ENCODE measurements at regions not wholly inside any gene's neighbourhood (a gene's known extent, or its start where the extent isn't known, plus 50 kb on each side); places are given as distances from the start of the nearest gene placed in this dataset.

GRCh38 chr4:12595986-12596385 lies 888.2 kb downstream of the RAB28 start:
- no peak for DNase-seq

GRCh38 chr4:12595489-12595888 lies 888.7 kb downstream of the RAB28 start:
- H3K27me3 ChIP-seq (replicated peaks; ENCODE audit: insufficient read depth, low read length), result no peaks in the 10 kb centered on the region
- H3K79me2 ChIP-seq (ENCODE audit: low read length), result no peaks in the 10 kb centered on the region
- H3K4me3 ChIP-seq (ENCODE audit: low read length), result no peak overlapping the region
- H3F3A ChIP-seq (ENCODE audit: insufficient read depth, low read length), result no peaks in the 10 kb centered on the region
- no peak overlapping the region for H3K27ac ChIP-seq (ENCODE audit: low read length)
- no peaks in the 10 kb centered on the region for H3K4me1 ChIP-seq (ENCODE audit: low read length)
- no peaks in the 10 kb centered on the region for H3K36me3 ChIP-seq (replicated peaks; ENCODE audit: insufficient read depth, low read length)
- no peak overlapping the region for H2AFZ ChIP-seq (ENCODE audit: low read length)
- H3K9ac ChIP-seq (ENCODE audit: low read length), result no peak overlapping the region
- H4K20me1 ChIP-seq (ENCODE audit: insufficient read depth, low read length), result no peaks in the 10 kb centered on the region
- TF ChIP-seq EZH2 (optimal IDR thresholded peaks at IDR 0.05; ENCODE audit: low read depth, low read length) (no peak), CTCF (IDR thresholded peaks at IDR 0.05; ENCODE audit: low read length) (no peak), EZH2phosphoT487 (IDR thresholded peaks at IDR 0.05; ENCODE audit: low read length) (no peak)
- no peak for DNase-seq
- no peaks in the 10 kb centered on the region for H3K9me2 ChIP-seq (replicated peaks; ENCODE audit: insufficient read depth, low read length)
- H3K9me3 ChIP-seq (replicated peaks; ENCODE audit: insufficient read depth, low read length), result no peaks in the 10 kb centered on the region
- H3K4me2 ChIP-seq (ENCODE audit: low read depth, low read length), result no peak overlapping the region

More at GRCh38 chr4:12595986-12596385, 888.2 kb downstream of the RAB28 start:
- no peaks in the 10 kb centered on the region for H3F3A ChIP-seq (ENCODE audit: insufficient read depth, low read length)
- H3K9ac ChIP-seq (ENCODE audit: low read length), result no peak overlapping the region
- no peaks in the 10 kb centered on the region for H3K9me2 ChIP-seq (replicated peaks; ENCODE audit: insufficient read depth, low read length)
- no peaks in the 10 kb centered on the region for H3K36me3 ChIP-seq (replicated peaks; ENCODE audit: insufficient read depth, low read length)
- H3K27ac ChIP-seq (ENCODE audit: low read length), result no peak overlapping the region
- no peaks in the 10 kb centered on the region for H3K79me2 ChIP-seq (ENCODE audit: low read length)
- no peak overlapping the region for H3K4me2 ChIP-seq (ENCODE audit: low read depth, low read length)
- H3K9me3 ChIP-seq (replicated peaks; ENCODE audit: insufficient read depth, low read length), result no peaks in the 10 kb centered on the region
- no peaks in the 10 kb centered on the region for H3K4me1 ChIP-seq (ENCODE audit: low read length)
- H2AFZ ChIP-seq (ENCODE audit: low read length), result no peak overlapping the region
- H3K27me3 ChIP-seq (replicated peaks; ENCODE audit: insufficient read depth, low read length), result no peaks in the 10 kb centered on the region
- TF ChIP-seq EZH2phosphoT487 (IDR thresholded peaks at IDR 0.05; ENCODE audit: low read length), result no peak
- peak; percentile 29 for TF ChIP-seq CTCF (IDR thresholded peaks at IDR 0.05; ENCODE audit: low read length)
- no peak overlapping the region for H3K4me3 ChIP-seq (ENCODE audit: low read length)
- no peaks in the 10 kb centered on the region for H4K20me1 ChIP-seq (ENCODE audit: insufficient read depth, low read length)

- H2AFZ ChIP-seq (ENCODE audit: low read length), result no peak overlapping the region
- no peaks in the 10 kb centered on the region for H3F3A ChIP-seq (ENCODE audit: insufficient read depth, low read length)
- H3K4me1 ChIP-seq (ENCODE audit: low read length), result no peaks in the 10 kb centered on the region
- H3K4me2 ChIP-seq (ENCODE audit: low read depth, low read length), result no peak overlapping the region
- H3K4me3 ChIP-seq (ENCODE audit: low read length), result no peak overlapping the region
- no peak overlapping the region for H3K9ac ChIP-seq (ENCODE audit: low read length)
- DNase-seq, result no peak
- no peaks in the 10 kb centered on the region for H4K20me1 ChIP-seq (ENCODE audit: insufficient read depth, low read length)
- no peaks in the 10 kb centered on the region for H3K79me2 ChIP-seq (ENCODE audit: low read length)
- H3K9me2 ChIP-seq (replicated peaks; ENCODE audit: insufficient read depth, low read length), result no peaks in the 10 kb centered on the region
- H3K27me3 ChIP-seq (replicated peaks; ENCODE audit: insufficient read depth, low read length), result no peaks in the 10 kb centered on the region
- H3K36me3 ChIP-seq (replicated peaks; ENCODE audit: insufficient read depth, low read length), result no peaks in the 10 kb centered on the region
- TF ChIP-seq EZH2 (optimal IDR thresholded peaks at IDR 0.05; ENCODE audit: low read depth, low read length) (no peak), CTCF (IDR thresholded peaks at IDR 0.05; ENCODE audit: low read length) (no peak), EZH2phosphoT487 (IDR thresholded peaks at IDR 0.05; ENCODE audit: low read length) (no peak)
- no peak overlapping the region for H3K27ac ChIP-seq (ENCODE audit: low read length)
- H3K9me3 ChIP-seq (replicated peaks; ENCODE audit: insufficient read depth, low read length), result no peaks in the 10 kb centered on the region
These were observed 895.6 kb downstream of the RAB28 start for GRCh38 chr4:12588582-12588981.
